Mammary epithelial cell (primary cell): ENCODE measurements at regions not wholly inside any gene's neighbourhood (a gene's known extent, or its start where the extent isn't known, plus 50 kb on each side); places are given as distances from the start of the nearest gene placed in this dataset.

Experiments used
- CTCF ChIP-seq, 2 donors: IDR thresholded peaks in 1 of 2; conservative IDR thresholded peaks in 1 of 2; 2 replicates each; pipeline ENCODE4 v1.5.1; 2011 to 2012; ENCODE audit warnings: inconsistent platforms in 2 of 2, low read length in 2 of 2, mild to moderate bottlenecking in 2 of 2, control low read depth in 1 of 2, low read depth in 1 of 2; ENCODE audit not compliant: insufficient read depth in 1 of 2; ENCODE audit errors: extremely low read depth in 1 of 2
- EZH2 ChIP-seq: IDR thresholded peaks from 2 replicates; pipeline ENCODE4 v1.6.1; 2012; ENCODE audit warnings: low read length, inconsistent platforms, borderline replicate concordance

- no peak for TF ChIP-seq CTCF (conservative IDR thresholded peaks at IDR 0.05 in 1 of 2, IDR thresholded peaks at IDR 0.05 in 1 of 2; ENCODE audit: extremely low read depth in 1 of 2, insufficient read depth in 1 of 2, low read depth in 1 of 2, low read length in 2 of 2)
- no peak for TF ChIP-seq EZH2
Observed at GRCh38 chr9:86494644-86495111, 140.5 kb upstream of the TUT7 start.
